ENCODE measurements at regions not wholly inside any gene's neighbourhood (a gene's known extent, or its start where the extent isn't known, plus 50 kb on each side); places are given as distances from the start of the nearest gene placed in this dataset.

- Histone ChIP-seq H3K23me2 (ENCODE audit: low read depth, low read length) (peaks cover 2% of the 10 kb centered on the region; the same call in 1 of the 2 replicates), H3K4me1 (replicated peaks in 1 of 4; ENCODE audit: control insufficient read depth in 3 of 4, insufficient read depth in 4 of 4, low read length in 3 of 4) (peaks cover 2 to 17% (median 14%) of the 10 kb centered on the region in 4 experiments; a peak in 6 of 7 replicates), H3K27ac (ENCODE audit: low read depth, low read length) (no peak overlapping the region), H3K56ac (replicated peaks; ENCODE audit: insufficient read length, low read depth, low read length) (no peak overlapping the region), H4K8ac (ENCODE audit: extremely low read depth, insufficient read depth, low read length) (no peak overlapping the region), H3K9me3 (ENCODE audit: insufficient read depth in 2 of 2, low read depth in 1 of 2, low read length in 1 of 2) (no peaks in the 10 kb centered on the region; a peak in 1 of 4 replicates), H2BK20ac (ENCODE audit: low read length) (no peak overlapping the region), H3K27me3 (replicated peaks in 1 of 4; ENCODE audit: control insufficient read depth in 3 of 4, extremely low read depth in 1 of 4, insufficient read depth in 3 of 4, low read length in 3 of 4) (no peaks in the 10 kb centered on the region; a peak in 1 of 7 replicates), H3K4me2 (ENCODE audit: insufficient read depth in 1 of 2, low read depth in 2 of 2, low read length in 2 of 2) (0 out of 4 replicates have a peak overlapping the region, but pooled peaks of 1 of the 2 experiments have one; percentile 2), H4K20me1 (replicated peaks in 1 of 2; ENCODE audit: control insufficient read depth in 1 of 2, insufficient read depth in 2 of 2, low read length in 2 of 2) (peaks cover 0 to 5% of the 10 kb centered on the region in 2 experiments), H3K4me3 (ENCODE audit: extremely low read depth in 1 of 4, insufficient read depth in 2 of 4, low read depth in 3 of 4, low read length in 4 of 4) (no peak overlapping the region), H3K36me3 (ENCODE audit: control insufficient read depth in 2 of 4, insufficient read depth in 4 of 4, low read length in 3 of 4) (no peaks in the 10 kb centered on the region), H4K91ac (replicated peaks; ENCODE audit: insufficient read length, low read length) (no peak overlapping the region), H2AFZ (ENCODE audit: low read length) (no peak overlapping the region), H4K5ac (ENCODE audit: insufficient read length, low read depth, low read length) (no peak overlapping the region), H3K79me2 (ENCODE audit: control insufficient read depth in 1 of 2, insufficient read depth in 2 of 2, low read length in 2 of 2) (no peaks in the 10 kb centered on the region), H2BK5ac (ENCODE audit: low read depth, low read length) (peak overlapping the region; percentile 53; the same call in 1 of the 2 replicates), H3K23ac (ENCODE audit: insufficient read length) (no peak overlapping the region), H2BK120ac (replicated peaks; ENCODE audit: low read depth, low read length) (no peak overlapping the region), H3K79me1 (ENCODE audit: low read depth, low read length) (no peaks in the 10 kb centered on the region), H3K14ac (ENCODE audit: insufficient read length) (peak overlapping the region; percentile 89), H2BK15ac (ENCODE audit: low read length) (no peak overlapping the region), H3K4ac (replicated peaks; ENCODE audit: insufficient read length, low read depth, low read length) (no peak overlapping the region), H3K18ac (ENCODE audit: extremely low read depth, low read length) (no peak overlapping the region), H3K9ac (replicated peaks in 1 of 4; ENCODE audit: extremely low read depth in 1 of 4, low read depth in 3 of 4, low read length in 3 of 4) (no peak overlapping the region), H2AK5ac (ENCODE audit: low read depth, low read length) (no peak overlapping the region), H2BK12ac (ENCODE audit: low read depth, low read length) (no peak overlapping the region)
- TF ChIP-seq BRCA1 (IDR thresholded peaks at IDR 0.05; ENCODE audit: low read depth, low read length) (no peak), CEBPB (IDR thresholded peaks at IDR 0.05; ENCODE audit: low read depth, low read length) (no peak), TAF7 (optimal IDR thresholded peaks at IDR 0.05; ENCODE audit: borderline replicate concordance, low read depth, low read length) (no peak), RXRA (IDR thresholded peaks at IDR 0.05; ENCODE audit: insufficient read depth, low read depth, low read length) (no peak), HDAC2 (IDR thresholded peaks at IDR 0.05; ENCODE audit: borderline replicate concordance in 1 of 2, low read depth in 2 of 2, low read length in 2 of 2) (no peak), SIX5 (IDR thresholded peaks at IDR 0.05; ENCODE audit: low read depth, low read length) (no peak), POU5F1 (IDR thresholded peaks at IDR 0.05; ENCODE audit: low read depth, low read length) (no peak), CBX8 (IDR thresholded peaks at IDR 0.05; ENCODE audit: borderline replicate concordance, low read depth, low read length) (no peak), SRF (IDR thresholded peaks at IDR 0.05; ENCODE audit: low read depth, low read length) (no peak), GABPA (IDR thresholded peaks at IDR 0.05; ENCODE audit: borderline replicate concordance, insufficient read depth, low read length) (no peak), KDM1A (IDR thresholded peaks at IDR 0.05; ENCODE audit: borderline replicate concordance, low read length) (no peak)
- ChIA-PET CTCF (ENCODE audit: partially characterized antibody) (no interaction called here), POLR2A (ENCODE audit: partially characterized antibody) (no interaction called here)
- DNase-seq (ENCODE audit: low read depth in 1 of 2, low spot score in 2 of 2): no peak
- FAIRE-seq: no peak
- 76% methylated on average over 11 of the region's 11 CpGs; no CpG with 5 or more reads in 1 of the 2 experiments for WGBS, 2 experiments (ENCODE audit: extremely low coverage in 1 of 2, insufficient coverage in 1 of 2, insufficient read length in 1 of 2, insufficient replicate concordance in 2 of 2, low coverage in 1 of 2, low lambda C conversion rate in 2 of 2, missing lambda C conversion rate in 1 of 2)
Observed at GRCh38 chr12:131347345-131347714, 363.6 kb upstream of the SFSWAP start.

All from H1 (cell line).